Thyroid gland (tissue), 4 donors: ENCODE measurements at regions not wholly inside any gene's neighbourhood (a gene's known extent, or its start where the extent isn't known, plus 50 kb on each side); places are given as distances from the start of the nearest gene placed in this dataset.

Experiments
- DNase-seq, 2 donors: peaks; one replicate each; pipeline ENCODE4 v3.0.0-alpha.2; 2019
- H3K27ac ChIP-seq, 3 donors: fragments of 200-600 bp; sonication (generic); 1 replicate in 2 of 3; 2 replicates in 1 of 3; pipeline ENCODE4 v1.5.1; 2016 to 2019; ENCODE audit warnings: mild to moderate bottlenecking in 1 of 3, moderate library complexity in 1 of 3
- H3K27me3 ChIP-seq: fragments of 200-600 bp; sonication (generic); one replicate; pipeline ENCODE4 v1.5.1; 2019
- H3K36me3 ChIP-seq, 2 donors: fragments of 200-600 bp; sonication (generic); one replicate each; pipeline ENCODE4 v1.5.1; 2016 to 2019
- H3K4me1 ChIP-seq, 2 donors: fragments of 200-600 bp; sonication (generic); one replicate each; pipeline ENCODE4 v1.5.1; 2017 to 2019
- H3K4me3 ChIP-seq, 3 donors: fragments of 200-600 bp; sonication (generic); replicated peaks in 1 of 3; 1 replicate in 2 of 3; 2 replicates in 1 of 3; pipeline ENCODE4 v1.5.1; 2016; ENCODE audit warnings: mild to moderate bottlenecking in 1 of 3
- H3K9me3 ChIP-seq: fragments of 200-600 bp; sonication (generic); one replicate; pipeline ENCODE4 v1.5.1; 2017
- POLR2A ChIP-seq, 2 donors: fragments of 450-650 bp; IDR thresholded peaks; one replicate each; pipeline ENCODE4 v1.6.1; 2017; ENCODE audit warnings: antibody characterized with exemption in 2 of 2, mild to moderate bottlenecking in 2 of 2, moderate library complexity in 1 of 2
- WGBS, 2 donors: methylation state at CpG; one replicate each; pipeline ENCODE4 v1.1.5; 2017; 5-methylcytosine and 5-hydroxymethylcytosine counted together
- intact Hi-C: fragments of 100-400 bp; cut with DNase I; formaldehyde crosslinking; loops from one replicate; pipeline ENCODE4 v1.15.1; 2023
- TF ChIP-seq, protein P1 (sequence below), 6 experiments: fragments of 200-600 bp in 3 of 6; fragments of 450-650 bp in 3 of 6; sonication (generic) in 3 of 6; IDR thresholded peaks; one replicate each; pipeline ENCODE4 v1.5.1; 2016 to 2019; ENCODE audit warnings: antibody characterized with exemption in 6 of 6, mild to moderate bottlenecking in 2 of 6, inconsistent platforms in 1 of 6, moderate library complexity in 1 of 6

DNA sequence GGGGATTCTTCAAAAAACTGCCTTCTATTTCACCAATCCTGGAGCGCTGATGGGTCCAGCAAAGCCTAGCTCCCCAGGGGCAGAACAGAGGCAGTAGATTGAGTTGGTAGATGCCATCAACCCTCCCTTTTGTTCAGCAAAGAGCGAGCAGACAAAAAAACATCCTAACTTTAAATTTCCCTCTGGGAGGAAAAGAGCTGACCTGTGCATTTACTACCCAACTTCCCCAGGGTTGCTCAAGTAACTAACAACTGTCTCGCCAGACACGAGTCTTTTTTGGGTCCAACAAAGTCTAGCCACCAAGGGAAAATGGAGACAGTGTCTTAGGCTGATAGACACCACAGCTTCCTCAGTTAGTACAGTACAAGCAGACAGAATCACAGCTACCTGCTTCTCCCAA, 476.3 kb upstream of the GRIA1 start:
- H3K27me3 ChIP-seq, result no peaks in the 10 kb centered on the region
- no peaks in the 10 kb centered on the region for H3K9me3 ChIP-seq

DNA sequence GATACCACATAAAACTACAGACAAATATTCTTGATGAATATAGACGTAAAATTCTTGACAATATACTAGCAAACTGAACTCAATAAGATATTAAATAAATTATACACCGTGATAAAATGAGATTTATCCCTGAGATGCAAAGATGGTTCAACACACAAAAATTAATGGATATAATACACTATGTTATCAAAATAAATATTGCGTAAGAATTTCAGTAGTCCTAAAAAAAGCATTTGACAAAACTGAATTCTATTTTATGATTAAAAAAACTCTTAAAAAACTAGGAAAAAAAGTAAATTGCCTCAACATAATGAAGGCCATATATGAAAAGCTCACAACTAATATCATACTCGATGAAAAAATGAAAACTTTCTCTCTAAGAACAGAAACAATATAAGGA, 472.3 kb upstream of the GRIA1 start:
- Histone ChIP-seq H3K4me3 (no peak overlapping the region), H3K36me3 (no peaks in the 10 kb centered on the region), H3K27ac (no peak overlapping the region), H3K4me1 (no peaks in the 10 kb centered on the region), H3K27me3 (no peaks in the 10 kb centered on the region), H3K9me3 (no peaks in the 10 kb centered on the region)
- TF ChIP-seq, protein P1, sequence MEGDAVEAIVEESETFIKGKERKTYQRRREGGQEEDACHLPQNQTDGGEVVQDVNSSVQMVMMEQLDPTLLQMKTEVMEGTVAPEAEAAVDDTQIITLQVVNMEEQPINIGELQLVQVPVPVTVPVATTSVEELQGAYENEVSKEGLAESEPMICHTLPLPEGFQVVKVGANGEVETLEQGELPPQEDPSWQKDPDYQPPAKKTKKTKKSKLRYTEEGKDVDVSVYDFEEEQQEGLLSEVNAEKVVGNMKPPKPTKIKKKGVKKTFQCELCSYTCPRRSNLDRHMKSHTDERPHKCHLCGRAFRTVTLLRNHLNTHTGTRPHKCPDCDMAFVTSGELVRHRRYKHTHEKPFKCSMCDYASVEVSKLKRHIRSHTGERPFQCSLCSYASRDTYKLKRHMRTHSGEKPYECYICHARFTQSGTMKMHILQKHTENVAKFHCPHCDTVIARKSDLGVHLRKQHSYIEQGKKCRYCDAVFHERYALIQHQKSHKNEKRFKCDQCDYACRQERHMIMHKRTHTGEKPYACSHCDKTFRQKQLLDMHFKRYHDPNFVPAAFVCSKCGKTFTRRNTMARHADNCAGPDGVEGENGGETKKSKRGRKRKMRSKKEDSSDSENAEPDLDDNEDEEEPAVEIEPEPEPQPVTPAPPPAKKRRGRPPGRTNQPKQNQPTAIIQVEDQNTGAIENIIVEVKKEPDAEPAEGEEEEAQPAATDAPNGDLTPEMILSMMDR (IDR thresholded peaks at IDR 0.05), result no peak
- no peak for TF ChIP-seq POLR2A (IDR thresholded peaks at IDR 0.05)
- intact Hi-C loops, result no loop called here
- no peak for DNase-seq
- WGBS, 2 donors, result 88 to 90% methylated on average over 4 of the region's 4 CpGs

More for the DNA sequence above, 476.3 kb upstream of the GRIA1 start:
- Histone ChIP-seq H3K4me3 (no peak overlapping the region), H3K36me3 (no peaks in the 10 kb centered on the region), H3K4me1 (no peaks in the 10 kb centered on the region), H3K27ac (no peak overlapping the region)
- intact Hi-C loops, result no loop called here
- DNase-seq, result no peak
- 86 to 91% methylated on average over 4 of the region's 4 CpGs for WGBS, 2 donors
- no peak for TF ChIP-seq POLR2A (IDR thresholded peaks at IDR 0.05)
- TF ChIP-seq, protein P1 (IDR thresholded peaks at IDR 0.05), result no peak

DNA sequence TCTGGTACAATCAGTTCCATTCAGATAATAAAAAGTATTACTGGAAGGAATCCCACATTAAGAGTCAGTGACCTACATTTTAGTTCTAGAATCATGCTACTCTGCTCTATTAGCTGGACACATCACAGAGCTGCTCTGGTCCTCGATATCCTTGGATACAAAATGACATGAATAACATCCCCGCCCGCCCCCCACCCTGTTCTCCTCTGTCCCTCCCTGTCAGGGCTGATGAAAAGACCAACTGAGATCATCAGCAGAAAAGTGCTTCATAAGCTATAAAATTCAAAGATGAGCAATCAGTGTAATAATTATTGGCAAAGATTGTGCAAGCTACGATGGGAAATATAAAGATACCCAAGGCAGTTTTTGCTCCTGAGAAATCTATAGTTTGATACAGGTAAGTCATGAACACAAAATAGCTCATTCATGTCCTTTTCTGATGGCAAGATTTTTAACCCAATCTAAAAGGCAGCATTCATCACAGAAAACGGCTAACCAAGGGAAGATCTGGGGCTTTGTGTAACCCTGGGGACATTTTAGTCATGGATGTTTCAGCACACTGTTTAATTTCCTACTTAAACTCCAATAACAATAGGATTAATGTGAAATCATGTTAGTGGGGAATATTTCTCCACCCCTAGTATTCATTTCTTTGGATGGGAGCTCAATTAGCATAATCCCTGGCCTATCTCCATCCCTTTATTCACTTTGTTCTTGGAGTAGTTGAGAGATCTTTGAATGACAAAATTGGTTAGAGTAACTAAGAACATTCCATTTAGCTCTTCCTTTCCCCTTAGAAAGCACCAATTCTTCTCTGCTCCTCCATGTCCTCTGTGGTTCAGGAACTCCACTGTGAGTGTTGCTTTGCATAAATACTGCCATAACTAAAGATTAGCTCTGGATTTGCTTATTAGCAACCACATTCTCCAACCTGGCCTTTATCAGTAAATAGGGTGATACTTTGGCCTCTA, 459.4 kb upstream of the GRIA1 start:
- TF ChIP-seq, protein P1 (IDR thresholded peaks at IDR 0.05), result no peak
- Histone ChIP-seq H3K27me3 (no peaks in the 10 kb centered on the region), H3K4me3 (no peak overlapping the region), H3K4me1 (no peaks in the 10 kb centered on the region), H3K27ac (no peak overlapping the region), H3K9me3 (no peaks in the 10 kb centered on the region), H3K36me3 (no peaks in the 10 kb centered on the region)
- no peak for DNase-seq
- WGBS, 2 donors, result 77 to 87% methylated on average over 5 of the region's 5 CpGs
- intact Hi-C loops, result no loop called here

DNA sequence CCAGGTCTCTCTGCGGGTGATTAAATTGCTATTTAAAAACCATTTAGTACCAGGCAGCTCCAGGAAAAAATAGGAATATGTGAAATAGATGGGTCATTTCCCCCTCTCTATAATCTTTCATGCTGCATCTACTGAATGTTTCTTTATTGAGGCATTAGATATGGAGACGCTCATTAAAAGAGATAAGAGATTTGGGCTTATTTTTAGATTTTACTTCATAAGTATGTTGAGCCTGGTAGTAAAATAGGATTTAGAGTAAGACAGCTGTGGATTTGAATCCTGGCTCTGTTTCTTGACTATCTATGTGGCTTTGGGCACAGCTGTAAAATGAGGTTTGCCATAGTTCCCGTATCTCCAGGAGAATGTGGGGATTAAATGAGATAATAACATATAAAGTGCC, 451.0 kb upstream of the GRIA1 start:
- DNase-seq, result no peak
- TF ChIP-seq, protein P1 (IDR thresholded peaks at IDR 0.05), result no peak
- no peak for TF ChIP-seq POLR2A (IDR thresholded peaks at IDR 0.05)
- Histone ChIP-seq H3K4me3 (no peak overlapping the region), H3K36me3 (no peaks in the 10 kb centered on the region), H3K9me3 (no peaks in the 10 kb centered on the region), H3K27me3 (no peaks in the 10 kb centered on the region), H3K27ac (no peak overlapping the region), H3K4me1 (no peaks in the 10 kb centered on the region)
- intact Hi-C loops, result no loop called here
- 91 to 92% methylated on average over 3 of the region's 3 CpGs for WGBS, 2 donors

DNA sequence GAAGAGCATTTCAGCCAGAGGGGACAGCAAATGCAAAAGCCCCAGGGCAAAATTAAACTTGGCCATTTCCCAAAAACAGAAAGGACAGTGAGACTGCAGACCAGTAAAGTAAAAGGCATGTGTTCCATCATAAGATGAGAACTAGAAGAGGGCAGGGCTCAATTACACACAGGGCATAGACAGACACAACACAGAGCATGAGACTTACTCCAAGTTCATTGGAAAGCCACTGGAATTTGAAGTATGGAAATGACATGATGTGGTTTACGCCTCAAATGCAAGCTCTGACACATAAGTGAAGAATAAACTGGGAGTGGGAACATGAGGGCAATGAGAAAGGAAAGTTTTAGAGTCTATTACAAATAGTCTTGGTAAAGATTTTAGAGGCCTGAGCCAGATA, 446.6 kb upstream of the GRIA1 start:
- no peak overlapping the region for H3K4me3 ChIP-seq
- no peak overlapping the region for H3K27ac ChIP-seq
- H3K4me1 ChIP-seq, result no peaks in the 10 kb centered on the region
- intact Hi-C loops, result no loop called here
- no peaks in the 10 kb centered on the region for H3K36me3 ChIP-seq
- H3K9me3 ChIP-seq, result no peaks in the 10 kb centered on the region
- DNase-seq, result no peak
- 77 to 81% methylated on average over 1 of the region's 1 CpG for WGBS, 2 donors
- TF ChIP-seq, protein P1 (IDR thresholded peaks at IDR 0.05), result no peak
- TF ChIP-seq POLR2A (IDR thresholded peaks at IDR 0.05), result no peak
- no peaks in the 10 kb centered on the region for H3K27me3 ChIP-seq
